GM13976 (cell line): ENCODE measurements at regions not wholly inside any gene's neighbourhood (a gene's known extent, or its start where the extent isn't known, plus 50 kb on each side); places are given as distances from the start of the nearest gene placed in this dataset.

Experiments used
- DNase-seq: peaks from one replicate; pipeline ENCODE4 v3.0.0; 2012; ENCODE audit warnings: low spot score
- CTCF ChIP-seq: IDR thresholded peaks from 2 replicates; pipeline ENCODE4 v1.5.1; 2012; ENCODE audit warnings: borderline replicate concordance, mild to moderate bottlenecking; ENCODE audit not compliant: insufficient read depth; ENCODE audit errors: extremely low read depth, missing control alignments, control extremely low read depth
- in situ Hi-C: fragments of 300-500 bp; cut with MboI; formaldehyde crosslinking; loops from one replicate; pipeline ENCODE4 v1.12.0; 2022; ENCODE audit warnings: low sequenced_read_pairs, mixed read lengths, inconsistent platforms; ENCODE audit not compliant: unreplicated experiment

DNA sequence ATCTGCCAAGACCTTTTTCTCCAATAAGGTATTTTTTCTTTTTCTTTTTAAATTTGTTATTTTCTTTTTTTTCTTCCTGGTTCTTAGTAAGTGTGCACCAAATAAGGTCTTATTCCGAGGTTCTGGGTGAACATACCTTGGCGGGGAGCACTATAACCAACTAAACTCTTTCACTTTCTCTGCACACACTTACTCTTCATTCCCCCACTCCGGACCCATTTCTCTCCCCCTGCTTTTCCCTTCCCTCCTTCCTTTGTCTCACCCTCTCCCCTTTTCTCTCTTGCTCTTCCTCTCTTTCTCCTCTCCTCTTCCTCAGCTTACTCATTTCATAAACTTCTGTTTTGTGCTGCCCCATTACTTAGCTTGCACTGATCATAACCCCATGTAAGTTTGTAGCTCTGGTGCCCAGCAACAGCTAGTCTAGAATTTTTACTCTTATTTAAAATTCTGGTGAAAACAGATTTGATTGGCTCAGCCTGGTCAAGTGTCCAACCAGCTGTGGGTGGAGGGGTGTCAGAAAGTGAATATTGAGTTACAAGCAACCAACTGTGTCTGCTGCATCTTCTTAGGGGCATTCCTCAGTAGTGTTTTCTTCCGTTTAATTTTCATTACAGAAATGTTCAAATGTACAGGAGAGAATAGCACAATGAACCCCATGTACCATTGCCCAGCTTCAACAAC, 297.5 kb downstream of the SHQ1 start:
- in situ Hi-C loops, result no loop called here
- TF ChIP-seq CTCF, result no peak
- peak; percentile 45 for DNase-seq

DNA sequence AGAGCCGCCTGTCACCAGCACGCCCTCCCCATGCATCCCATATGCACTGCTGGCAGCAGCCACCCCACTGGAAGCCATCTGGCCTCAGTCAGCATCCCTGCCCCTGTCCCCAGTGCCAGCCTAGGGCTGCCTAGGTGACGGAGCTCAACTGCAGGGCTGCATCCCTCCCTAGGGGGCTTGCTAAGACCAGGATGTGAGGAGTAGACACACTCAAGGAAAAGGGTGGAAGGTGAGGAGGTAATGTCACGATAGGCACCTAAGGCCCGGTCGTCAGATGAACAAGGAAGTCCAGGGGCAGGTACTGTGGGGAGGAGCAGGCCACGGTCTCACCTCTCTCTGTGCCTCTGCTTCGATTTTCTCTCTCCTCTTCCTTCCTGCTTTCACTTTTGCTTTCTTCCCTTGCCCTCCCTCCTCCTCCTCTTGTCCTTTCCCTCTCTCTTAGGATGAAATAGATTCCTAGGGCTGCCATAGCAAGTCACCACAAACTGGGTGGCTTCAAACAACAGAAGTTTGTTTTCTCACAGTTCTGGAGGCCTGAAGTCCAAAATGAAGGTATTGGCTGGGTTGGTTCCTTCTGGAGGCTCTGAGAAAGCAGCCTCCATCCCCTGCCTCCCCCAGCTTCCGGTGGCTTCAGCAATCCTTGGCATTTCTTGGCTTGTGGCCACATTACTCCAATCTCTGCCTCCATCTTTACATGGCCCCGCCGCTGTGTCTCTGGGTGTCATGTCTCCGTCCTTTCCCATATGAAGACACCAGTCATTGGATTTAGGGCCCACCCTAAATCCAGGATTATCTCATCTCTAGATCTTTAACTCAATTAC, 298.3 kb downstream of the SHQ1 start:
- in situ Hi-C loops, result no loop called here
- no peak for TF ChIP-seq CTCF
- DNase-seq, result peak; percentile 41

DNA sequence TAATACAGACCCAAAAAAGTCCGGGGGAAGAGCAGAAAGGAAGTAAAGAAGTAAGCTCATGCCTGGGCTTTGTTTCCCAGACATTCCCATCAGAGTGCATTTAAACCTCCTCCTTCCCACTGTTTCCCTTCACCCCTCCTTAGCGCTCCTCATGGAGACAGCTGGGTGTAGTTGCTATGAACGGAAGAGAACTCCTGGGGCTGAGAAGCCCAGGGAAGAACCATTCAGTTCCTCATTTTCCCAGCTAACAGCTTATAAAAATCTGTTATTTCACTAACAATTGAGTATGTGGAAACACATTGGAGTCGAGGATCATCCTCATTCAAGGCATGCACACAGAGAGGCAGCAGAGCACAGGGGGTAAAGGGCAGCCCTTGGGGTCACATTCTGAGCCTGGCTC, 299.3 kb downstream of the SHQ1 start:
- no peak for DNase-seq
- in situ Hi-C loops, result no loop called here
- TF ChIP-seq CTCF, result no peak

- DNase-seq, result no peak
- TF ChIP-seq CTCF, result no peak
- in situ Hi-C loops, result no loop called here
Observed at GRCh38 chr3:72548461-72548860, 299.8 kb downstream of the SHQ1 start.

GRCh38 chr3:72547183-72547582, 301.1 kb downstream of the SHQ1 start:
- in situ Hi-C loops, result no loop called here
- TF ChIP-seq CTCF, result no peak

DNA sequence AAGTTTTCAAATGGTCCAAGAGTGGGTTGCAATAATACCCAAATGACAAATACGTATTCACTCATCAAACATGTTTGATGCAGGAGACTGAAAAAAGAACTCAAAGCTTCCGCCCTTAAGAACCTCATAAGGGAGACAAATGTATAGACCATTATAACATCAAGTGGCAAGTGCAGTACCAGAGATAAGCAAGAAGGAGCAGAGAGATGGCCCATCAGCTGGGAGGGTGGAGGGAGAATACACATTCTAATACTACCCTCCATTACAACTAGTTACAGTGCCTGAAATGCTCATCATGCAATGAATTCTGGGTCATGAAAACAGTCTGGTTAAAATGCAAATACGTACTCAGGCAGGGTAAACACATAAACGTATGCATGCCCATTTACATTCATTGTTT, 304.0 kb downstream of the SHQ1 start:
- no peak for DNase-seq
- in situ Hi-C loops, result no loop called here
- no peak for TF ChIP-seq CTCF

More at GRCh38 chr3:72547183-72547582, 301.1 kb downstream of the SHQ1 start:
- DNase-seq, result no peak
